ENCODE measurements at regions not wholly inside any gene's neighbourhood (a gene's known extent, or its start where the extent isn't known, plus 50 kb on each side); places are given as distances from the start of the nearest gene placed in this dataset.
"Not testable (repeated sequence)": the region's sequence is repeated elsewhere in the genome, so short reads cannot be mapped to it uniquely, and the experiment has no call there.

- no peak for DNase-seq
These were observed 568.1 kb upstream of the CRIM1 start for GRCh38 chr2:35787302-35788031.

GRCh38 chr2:35785564-35785963 lies 570.0 kb upstream of the CRIM1 start:
- DNase-seq = no peak

- DNase-seq = no peak
These were observed 570.8 kb upstream of the CRIM1 start for GRCh38 chr2:35784777-35785176.

- no peak for DNase-seq
These were observed 571.9 kb upstream of the CRIM1 start for GRCh38 chr2:35783723-35784122.

- no peak for DNase-seq
These were observed 614.0 kb upstream of the CRIM1 start for GRCh38 chr2:35741556-35741955.

- DNase-seq = no peak
These were observed 623.9 kb upstream of the CRIM1 start for GRCh38 chr2:35731674-35732073.

GRCh38 chr2:35714883-35715282 lies 640.7 kb upstream of the CRIM1 start:
- DNase-seq = no peak

GRCh38 chr2:35708411-35708923 lies 647.1 kb upstream of the CRIM1 start:
- no peak for DNase-seq

- no peak for DNase-seq
These were observed 667.3 kb upstream of the CRIM1 start for GRCh38 chr2:35688309-35688708.

- DNase-seq = no peak
These were observed 703.8 kb upstream of the CRIM1 start for GRCh38 chr2:35651688-35652323.

- no peak for DNase-seq
These were observed 740.9 kb upstream of the CRIM1 start for GRCh38 chr2:35614640-35615039.

GRCh38 chr2:35606394-35606793 lies 749.2 kb upstream of the CRIM1 start:
- DNase-seq = no peak

GRCh38 chr2:35598310-35598709 lies 757.3 kb upstream of the CRIM1 start:
- no peak for DNase-seq

- DNase-seq = no peak
These were observed 763.7 kb upstream of the CRIM1 start for GRCh38 chr2:35591886-35592285.

- DNase-seq = no peak
These were observed 769.6 kb upstream of the CRIM1 start for GRCh38 chr2:35585972-35586371.

- DNase-seq = no peak
These were observed 772.9 kb upstream of the CRIM1 start for GRCh38 chr2:35582637-35583036.

- no peak for DNase-seq
These were observed 774.6 kb upstream of the CRIM1 start for GRCh38 chr2:35580956-35581355.

GRCh38 chr2:35568574-35568973 lies 787.0 kb upstream of the CRIM1 start:
- not testable (repeated sequence) for DNase-seq

- DNase-seq = no peak
These were observed 793.1 kb upstream of the CRIM1 start for GRCh38 chr2:35562488-35562887.

GRCh38 chr2:35548171-35548570 lies 807.4 kb upstream of the CRIM1 start:
- no peak for DNase-seq

GRCh38 chr2:35545301-35545700 lies 810.3 kb upstream of the CRIM1 start:
- no peak for DNase-seq

- DNase-seq = no peak
These were observed 816.8 kb upstream of the CRIM1 start for GRCh38 chr2:35538796-35539195.

GRCh38 chr2:35530615-35531135 lies 824.9 kb upstream of the CRIM1 start:
- DNase-seq = no peak

GRCh38 chr2:35526741-35527140 lies 828.8 kb upstream of the CRIM1 start:
- no peak for DNase-seq
